ENCODE measurements at regions not wholly inside any gene's neighbourhood (a gene's known extent, or its start where the extent isn't known, plus 50 kb on each side); places are given as distances from the start of the nearest gene placed in this dataset.

GRCh38 chr3:30263238-30263924, 343.0 kb upstream of the TGFBR2 start:
- no peak for DNase-seq (ENCODE audit: low read depth in 2 of 2)

DNA sequence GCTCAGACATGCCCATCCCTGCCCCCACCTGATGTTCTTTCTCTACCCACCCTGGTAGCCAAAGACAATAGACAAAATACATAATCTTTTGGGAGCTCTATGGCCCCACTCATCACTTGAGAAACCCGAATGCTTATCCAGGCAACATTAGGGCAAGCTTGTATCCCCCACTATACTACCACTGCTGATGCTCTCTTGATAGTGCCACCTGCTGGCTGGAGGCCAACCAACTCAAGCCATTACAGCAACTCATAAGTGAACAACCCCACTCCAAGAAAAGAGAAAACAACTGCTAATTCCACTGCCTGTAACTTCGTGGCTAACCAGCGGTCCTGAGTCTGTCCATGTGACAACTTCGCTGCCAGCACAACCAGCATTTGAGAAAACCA, 342.5 kb upstream of the TGFBR2 start:
- no peak for DNase-seq (ENCODE audit: low read depth in 2 of 2)

DNA sequence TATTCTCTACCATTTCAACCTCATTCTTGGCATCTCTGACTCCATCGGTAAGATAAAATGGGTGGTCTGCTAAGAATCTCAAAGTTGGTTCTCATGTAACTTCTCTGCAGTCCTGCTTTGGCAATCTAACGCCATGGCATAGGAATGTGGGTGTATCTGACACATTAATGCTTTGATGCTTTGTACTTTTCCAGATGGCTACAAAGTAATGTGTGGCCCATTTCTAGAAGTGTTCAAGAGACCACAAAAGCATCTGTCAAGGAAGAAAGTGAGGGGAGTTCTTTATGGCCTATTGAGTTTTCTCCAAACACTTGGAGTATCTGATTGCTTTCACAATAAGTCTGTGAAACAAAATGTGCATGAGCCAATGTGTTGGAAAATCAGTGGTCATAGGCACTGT, 339.9 kb upstream of the TGFBR2 start:
- DNase-seq (ENCODE audit: low read depth in 2 of 2): no peak

- no peak for DNase-seq (ENCODE audit: low read depth in 2 of 2)
Observed at GRCh38 chr3:30268288-30268687, 338.1 kb upstream of the TGFBR2 start.

- no peak for DNase-seq (ENCODE audit: low read depth in 2 of 2)
Observed at GRCh38 chr3:30269751-30270445, 336.5 kb upstream of the TGFBR2 start.

DNA sequence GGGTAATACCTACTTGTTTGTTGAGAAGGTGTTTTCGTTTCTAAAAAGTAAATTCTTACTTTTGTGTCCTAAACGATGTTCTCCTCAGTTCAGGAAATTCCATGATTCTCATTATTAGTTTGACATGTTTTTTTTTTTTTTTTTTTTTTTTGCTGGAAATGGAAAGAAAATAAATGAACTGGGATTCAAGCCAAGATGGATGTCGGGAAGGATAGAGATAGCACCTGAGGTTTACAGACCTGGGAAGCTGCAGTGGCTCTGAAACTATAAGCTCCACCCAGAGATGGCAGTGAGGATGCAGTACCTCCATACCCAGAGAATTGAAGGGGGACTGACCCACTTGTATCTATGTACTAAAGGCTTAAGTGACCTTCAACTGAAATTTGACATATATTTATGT, 334.6 kb upstream of the TGFBR2 start:
- DNase-seq (ENCODE audit: low read depth in 2 of 2): no peak

- DNase-seq (ENCODE audit: low read depth in 2 of 2): no peak
Observed at GRCh38 chr3:30273304-30274072, 332.9 kb upstream of the TGFBR2 start.

GRCh38 chr3:30277494-30277893, 328.9 kb upstream of the TGFBR2 start:
- DNase-seq (ENCODE audit: low read depth in 2 of 2): no peak

GRCh38 chr3:30281526-30281925, 324.9 kb upstream of the TGFBR2 start:
- no peak for DNase-seq (ENCODE audit: low read depth in 2 of 2)

- no peak for DNase-seq (ENCODE audit: low read depth in 2 of 2)
Observed at GRCh38 chr3:30282154-30282696, 324.2 kb upstream of the TGFBR2 start.

- DNase-seq (ENCODE audit: low read depth in 2 of 2): no peak
Observed at GRCh38 chr3:30285188-30286006, 321.0 kb upstream of the TGFBR2 start.

GRCh38 chr3:30286007-30286669, 320.3 kb upstream of the TGFBR2 start:
- no peak for DNase-seq (ENCODE audit: low read depth in 2 of 2)

- DNase-seq (ENCODE audit: low read depth in 2 of 2): no peak
Observed at GRCh38 chr3:30286811-30287210, 319.6 kb upstream of the TGFBR2 start.

DNA sequence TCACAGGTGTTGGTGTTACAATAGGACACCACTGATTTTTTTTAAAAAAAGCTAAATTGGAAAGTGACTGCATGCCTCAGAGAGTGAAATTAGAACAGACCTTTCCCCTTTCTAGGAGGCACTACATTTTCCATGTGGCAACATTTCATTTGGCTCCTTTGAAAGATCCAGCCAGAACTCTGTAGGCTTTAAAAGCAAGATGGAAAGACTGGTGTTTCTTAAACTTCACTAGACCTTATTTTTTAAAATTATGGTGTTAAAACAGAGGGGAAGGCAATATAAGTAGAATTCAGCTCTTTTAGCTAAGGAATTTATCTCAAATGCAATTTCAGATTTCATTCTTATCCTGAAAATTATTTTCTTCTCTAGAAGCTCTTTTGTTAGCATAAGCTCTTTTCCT, 317.6 kb upstream of the TGFBR2 start:
- no peak for DNase-seq (ENCODE audit: low read depth in 2 of 2)

GRCh38 chr3:30289324-30289723, 317.1 kb upstream of the TGFBR2 start:
- no peak for DNase-seq (ENCODE audit: low read depth in 2 of 2)

GRCh38 chr3:30289766-30290165, 316.6 kb upstream of the TGFBR2 start:
- DNase-seq (ENCODE audit: low read depth in 2 of 2): no peak

- DNase-seq (ENCODE audit: low read depth in 2 of 2): no peak
Observed at GRCh38 chr3:30290479-30290878, 315.9 kb upstream of the TGFBR2 start.

GRCh38 chr3:30292192-30292893, 314.1 kb upstream of the TGFBR2 start:
- no peak for DNase-seq (ENCODE audit: low read depth in 2 of 2)

- no peak for DNase-seq (ENCODE audit: low read depth in 2 of 2)
Observed at GRCh38 chr3:30293621-30294240, 312.7 kb upstream of the TGFBR2 start.

DNA sequence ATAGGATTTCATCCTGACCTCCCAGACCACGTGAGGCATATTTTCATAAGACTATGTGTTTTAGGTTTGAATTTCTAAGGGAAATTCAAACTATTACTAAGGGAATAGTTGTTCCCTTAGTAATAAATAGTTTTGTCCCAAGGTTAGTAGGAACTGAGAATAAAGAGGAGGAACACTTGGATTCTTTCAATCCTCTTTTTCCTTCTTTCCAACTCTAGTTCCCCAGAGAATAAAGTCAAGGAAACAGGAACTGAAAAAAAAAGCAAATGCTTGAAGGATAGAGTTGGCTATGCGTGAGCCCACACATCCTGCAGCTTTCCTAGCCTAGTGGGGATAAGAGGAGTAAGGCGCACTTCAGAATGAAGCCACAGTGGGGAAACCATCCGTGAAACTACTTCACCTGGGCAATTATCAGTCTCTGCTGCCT, 312.1 kb upstream of the TGFBR2 start:
- DNase-seq (ENCODE audit: low read depth in 2 of 2): no peak

All from activated CD4-positive, alpha-beta T cell treated with anti-CD3 and anti-CD28 coated beads for 24 hours (primary cell).